ENCODE measurements at regions not wholly inside any gene's neighbourhood (a gene's known extent, or its start where the extent isn't known, plus 50 kb on each side); places are given as distances from the start of the nearest gene placed in this dataset.

GRCh38 chr1:199010933-199011332 lies 372.1 kb downstream of the PTPRC start:
- TF ChIP-seq CTCF (IDR thresholded peaks at IDR 0.05; ENCODE audit: low read length), result no peak
- no peak for TF ChIP-seq EZH2 (IDR thresholded peaks at IDR 0.05; ENCODE audit: borderline replicate concordance, low read length)

Measured in OCI-LY1 (cell line).